Progenitor cell of endocrine pancreas (in vitro differentiated cells): ENCODE measurements at regions not wholly inside any gene's neighbourhood (a gene's known extent, or its start where the extent isn't known, plus 50 kb on each side); places are given as distances from the start of the nearest gene placed in this dataset.

Experiments used
- DNase-seq: peaks from one replicate; pipeline ENCODE4 v3.0.0; 2021; ENCODE audit warnings: low spot score; ENCODE audit not compliant: unreplicated experiment
- H3K27ac Mint-ChIP-seq: 2 replicates; pipeline ENCODE4 v1.8.0; 2021; ENCODE audit warnings: mild to moderate bottlenecking, moderate library complexity, mixed read lengths
- H3K27me3 Mint-ChIP-seq: 2 replicates; pipeline ENCODE4 v1.8.0; 2021; ENCODE audit warnings: mixed read lengths
- H3K36me3 Mint-ChIP-seq: 2 replicates; pipeline ENCODE4 v1.8.0; 2022; ENCODE audit warnings: mixed read lengths; ENCODE audit not compliant: insufficient read depth
- H3K4me1 Mint-ChIP-seq: 2 replicates; pipeline ENCODE4 v1.8.0; 2021; ENCODE audit warnings: low read depth, mixed read lengths
- H3K4me3 Mint-ChIP-seq: 2 replicates; pipeline ENCODE4 v1.8.0; 2021; ENCODE audit warnings: low read depth, mild to moderate bottlenecking, moderate library complexity, mixed read lengths
- H3K9me3 Mint-ChIP-seq: 2 replicates; pipeline ENCODE4 v1.8.0; 2021; ENCODE audit warnings: low read depth, mixed read lengths
- CTCF ChIP-seq: fragments of 200-600 bp; sonication (generic); IDR thresholded peaks from one replicate; pipeline ENCODE4 v1.5.0; 2021; ENCODE audit warnings: antibody characterized with exemption, mild to moderate bottlenecking; ENCODE audit not compliant: unreplicated experiment

- Mint-ChIP-seq H3K4me1 (no peaks in the 10 kb centered on the region), H3K36me3 (no peaks in the 10 kb centered on the region), H3K4me3 (no peak overlapping the region), H3K27ac (no peak overlapping the region), H3K9me3 (peaks cover 3% of the 10 kb centered on the region), H3K27me3 (no peaks in the 10 kb centered on the region)
- TF ChIP-seq CTCF: no peak
- no peak for DNase-seq
Observed at GRCh38 chr6:100996409-100996808, 115.3 kb upstream of the ASCC3 start.

- DNase-seq: no peak
- TF ChIP-seq CTCF: no peak
- peaks cover 4% of the 10 kb centered on the region for H3K9me3 Mint-ChIP-seq
- H3K27ac Mint-ChIP-seq: no peak overlapping the region
- H3K36me3 Mint-ChIP-seq: peaks cover 2% of the 10 kb centered on the region
- H3K4me1 Mint-ChIP-seq: no peaks in the 10 kb centered on the region
- H3K4me3 Mint-ChIP-seq: no peak overlapping the region
- no peaks in the 10 kb centered on the region for H3K27me3 Mint-ChIP-seq
Observed at GRCh38 chr6:100998111-100998510, 117.0 kb upstream of the ASCC3 start.

GRCh38 chr6:100999034-100999597 is 118.0 kb upstream of the ASCC3 start:
- Mint-ChIP-seq H3K27ac (no peak overlapping the region), H3K4me1 (no peaks in the 10 kb centered on the region), H3K9me3 (peaks cover 10% of the 10 kb centered on the region), H3K36me3 (peaks cover 2% of the 10 kb centered on the region), H3K4me3 (no peak overlapping the region), H3K27me3 (no peaks in the 10 kb centered on the region)
- TF ChIP-seq CTCF: no peak
- DNase-seq: no peak

- Mint-ChIP-seq H3K36me3 (peaks cover 2% of the 10 kb centered on the region), H3K9me3 (peaks cover 14% of the 10 kb centered on the region), H3K27ac (no peak overlapping the region), H3K27me3 (no peaks in the 10 kb centered on the region), H3K4me1 (no peaks in the 10 kb centered on the region), H3K4me3 (no peak overlapping the region)
- TF ChIP-seq CTCF: no peak
- DNase-seq: no peak
Observed at GRCh38 chr6:101000341-101000740, 119.2 kb upstream of the ASCC3 start.

GRCh38 chr6:101001012-101001411 is 119.9 kb upstream of the ASCC3 start:
- Mint-ChIP-seq H3K4me3 (no peak overlapping the region), H3K27ac (no peak overlapping the region), H3K27me3 (no peaks in the 10 kb centered on the region), H3K9me3 (peaks cover 14% of the 10 kb centered on the region), H3K36me3 (peaks cover 2% of the 10 kb centered on the region), H3K4me1 (no peaks in the 10 kb centered on the region)
- TF ChIP-seq CTCF: no peak
- no peak for DNase-seq
